ENCODE measurements at regions not wholly inside any gene's neighbourhood (a gene's known extent, or its start where the extent isn't known, plus 50 kb on each side); places are given as distances from the start of the nearest gene placed in this dataset.

DNA sequence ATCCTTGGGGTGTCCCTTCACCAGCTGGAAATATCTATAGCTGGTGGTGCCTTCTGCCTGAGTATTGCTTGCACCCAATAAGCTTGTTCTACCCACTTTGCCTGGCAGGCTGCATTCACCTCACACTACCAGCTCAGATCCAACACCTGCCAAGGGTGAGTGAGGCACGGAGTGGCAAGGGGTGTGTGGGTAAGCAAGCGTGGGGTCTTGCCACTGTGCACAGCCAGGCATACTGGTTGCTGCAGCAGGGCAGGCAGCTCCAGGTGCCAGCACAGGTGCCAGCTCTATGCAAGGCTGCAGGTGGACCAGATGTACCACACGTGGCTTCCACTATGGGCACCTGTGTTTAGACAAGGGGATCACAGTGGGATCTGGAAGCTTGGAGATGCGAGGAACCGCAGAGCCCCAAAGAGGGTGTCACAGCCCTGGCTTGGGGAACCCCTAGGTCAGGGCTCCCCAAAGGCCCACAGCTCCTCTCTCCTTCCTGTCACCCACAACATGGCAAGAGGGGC lies 167.7 kb upstream of the MRPS30 start:
- no peaks in the 10 kb centered on the region for H3K4me1 Mint-ChIP-seq

DNA sequence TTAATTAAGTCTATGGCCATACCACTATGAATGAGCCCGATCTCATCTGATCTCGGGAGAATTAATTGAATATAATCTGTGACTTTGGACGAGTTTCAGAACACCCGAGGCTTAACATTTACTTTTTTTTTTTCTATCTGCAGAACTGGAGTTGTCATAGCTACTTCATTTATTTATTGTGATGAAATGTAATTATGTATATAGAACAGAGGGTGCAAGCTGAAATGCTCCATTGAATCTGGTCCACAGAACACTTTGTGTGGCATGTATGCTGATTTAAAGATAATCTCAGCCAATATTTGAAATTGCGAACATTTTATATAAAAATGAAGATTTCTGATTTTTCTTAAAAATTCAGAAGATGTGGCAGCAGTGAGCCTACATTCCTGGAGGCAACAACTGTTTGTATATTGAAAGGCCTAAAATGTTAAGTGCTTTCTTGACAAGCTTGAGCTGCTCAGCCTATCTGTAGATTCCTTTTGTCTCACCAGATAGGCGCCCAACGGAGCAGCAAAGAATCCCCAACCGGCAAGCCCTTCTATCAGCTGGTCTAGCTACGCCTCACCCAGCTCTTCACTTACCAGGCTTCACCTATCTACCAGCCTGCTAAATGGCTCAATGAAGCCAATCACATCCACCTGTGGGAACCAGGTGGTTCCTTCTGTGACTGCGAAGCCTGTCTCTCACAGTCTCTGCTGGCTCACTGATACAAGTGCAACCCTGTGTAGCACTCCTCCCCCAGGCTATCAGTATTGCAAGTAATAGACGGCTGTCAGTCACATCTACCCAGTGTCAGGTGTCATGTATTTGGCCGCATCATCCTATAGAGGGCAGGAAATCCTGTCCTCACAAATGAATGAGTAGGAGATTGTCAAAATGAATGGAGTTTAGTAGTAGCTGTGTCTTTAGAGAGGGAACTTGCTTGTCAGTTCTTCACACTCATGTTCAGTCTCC lies 170.6 kb upstream of the MRPS30 start:
- H3K36me3 Mint-ChIP-seq (ENCODE audit: low read depth), result no peaks in the 10 kb centered on the region
- H3K27me3 Mint-ChIP-seq, result no peaks in the 10 kb centered on the region
- ChIA-PET CTCF (no interaction called here), POLR2A (no interaction called here)
- peaks cover 2% of the 10 kb centered on the region for H3K9me3 Mint-ChIP-seq
- DNase-seq, result no peak
- H3K4me1 Mint-ChIP-seq, result no peaks in the 10 kb centered on the region
- H3K27ac Mint-ChIP-seq, result no peak overlapping the region
- H3K4me3 Mint-ChIP-seq, result no peak overlapping the region

More for the DNA sequence above, 167.7 kb upstream of the MRPS30 start:
- no peaks in the 10 kb centered on the region for H3K36me3 Mint-ChIP-seq (ENCODE audit: low read depth)
- peaks cover under 1% of the 10 kb centered on the region for H3K9me3 Mint-ChIP-seq
- ChIA-PET POLR2A (no interaction called here), CTCF (no interaction called here)
- H3K27me3 Mint-ChIP-seq, result no peaks in the 10 kb centered on the region
- H3K4me3 Mint-ChIP-seq, result no peak overlapping the region
- H3K27ac Mint-ChIP-seq, result no peak overlapping the region
- DNase-seq, result no peak

DNA sequence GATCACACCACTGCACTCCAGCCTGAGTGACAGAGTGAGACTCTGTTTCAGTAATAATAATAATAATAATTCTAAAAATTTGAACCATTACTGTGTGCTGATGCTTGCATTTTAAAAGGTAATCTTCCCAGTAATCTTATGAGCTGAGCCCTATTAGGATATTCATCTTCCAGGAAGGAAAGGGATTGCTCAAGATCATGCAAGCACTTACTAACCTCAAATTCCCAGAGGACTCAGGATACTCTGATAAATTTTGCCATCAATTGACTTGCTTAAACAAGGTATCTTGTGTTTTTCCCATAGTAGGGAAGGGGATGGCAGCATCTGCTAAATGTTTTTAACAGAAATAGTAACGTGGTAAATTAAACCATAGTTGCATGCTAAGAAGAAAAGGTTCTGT lies 176.4 kb upstream of the MRPS30 start:
- Mint-ChIP-seq H3K4me3 (no peak overlapping the region), H3K36me3 (ENCODE audit: low read depth) (no peaks in the 10 kb centered on the region), H3K4me1 (no peaks in the 10 kb centered on the region), H3K27ac (no peak overlapping the region), H3K9me3 (peaks cover 2% of the 10 kb centered on the region), H3K27me3 (no peaks in the 10 kb centered on the region)
- ChIA-PET POLR2A (no interaction called here), CTCF (no interaction called here)
- DNase-seq, result no peak

DNA sequence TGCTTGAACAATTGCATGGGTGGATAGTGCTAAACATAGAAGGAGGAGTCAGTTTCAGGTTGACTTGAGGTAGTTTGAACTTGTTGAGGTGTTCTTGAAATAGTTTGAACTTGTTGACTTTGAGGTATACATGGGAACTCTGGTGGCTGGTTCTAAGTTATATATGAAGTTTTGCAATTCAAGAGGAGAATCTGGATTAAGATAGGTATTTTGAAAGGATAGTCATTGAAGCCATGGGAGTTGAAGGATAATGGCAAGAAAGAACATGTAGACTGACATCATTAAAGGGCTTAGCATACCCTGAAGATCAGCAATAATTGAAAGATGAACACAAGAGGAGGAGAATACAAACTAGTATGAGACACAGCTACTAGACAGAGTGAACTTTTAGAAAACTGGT lies 181.9 kb upstream of the MRPS30 start:
- POLR2A ChIA-PET, result no interaction called here
- Mint-ChIP-seq H3K36me3 (ENCODE audit: low read depth) (no peaks in the 10 kb centered on the region), H3K27me3 (no peaks in the 10 kb centered on the region), H3K4me3 (no peak overlapping the region), H3K4me1 (no peaks in the 10 kb centered on the region), H3K9me3 (no peaks in the 10 kb centered on the region), H3K27ac (no peak overlapping the region)
- no peak for DNase-seq
- CTCF ChIA-PET, result no interaction called here

DNA sequence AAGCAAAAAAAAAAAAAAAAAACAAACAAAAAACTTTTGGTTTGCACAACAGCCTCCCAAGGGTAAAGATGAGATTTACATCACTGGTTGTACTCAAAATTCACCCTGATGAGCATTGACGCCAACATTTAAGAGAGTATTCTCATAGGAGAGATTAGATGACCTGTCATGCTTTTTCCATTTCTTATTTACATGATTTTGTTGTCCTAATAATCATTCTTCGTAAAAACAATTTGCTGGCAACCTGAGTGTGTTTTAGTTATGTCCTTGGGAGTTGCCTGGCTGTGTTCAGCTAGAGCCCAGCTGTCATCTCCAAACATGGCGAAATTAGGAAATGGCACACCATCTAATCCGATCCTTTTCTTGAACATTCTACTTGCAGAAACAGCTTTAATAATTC lies 186.4 kb upstream of the MRPS30 start:
- no peak for DNase-seq
- Mint-ChIP-seq H3K4me3 (no peak overlapping the region), H3K4me1 (no peaks in the 10 kb centered on the region), H3K36me3 (ENCODE audit: low read depth) (no peaks in the 10 kb centered on the region), H3K9me3 (no peaks in the 10 kb centered on the region), H3K27me3 (no peaks in the 10 kb centered on the region), H3K27ac (no peak overlapping the region)
- CTCF ChIA-PET, result interaction anchor here (0.7 kb wide), 1 partner anchor 62 kb away, joined by 4 read pairs; no protein-coding TSS in a partner anchor
- POLR2A ChIA-PET, result no interaction called here

DNA sequence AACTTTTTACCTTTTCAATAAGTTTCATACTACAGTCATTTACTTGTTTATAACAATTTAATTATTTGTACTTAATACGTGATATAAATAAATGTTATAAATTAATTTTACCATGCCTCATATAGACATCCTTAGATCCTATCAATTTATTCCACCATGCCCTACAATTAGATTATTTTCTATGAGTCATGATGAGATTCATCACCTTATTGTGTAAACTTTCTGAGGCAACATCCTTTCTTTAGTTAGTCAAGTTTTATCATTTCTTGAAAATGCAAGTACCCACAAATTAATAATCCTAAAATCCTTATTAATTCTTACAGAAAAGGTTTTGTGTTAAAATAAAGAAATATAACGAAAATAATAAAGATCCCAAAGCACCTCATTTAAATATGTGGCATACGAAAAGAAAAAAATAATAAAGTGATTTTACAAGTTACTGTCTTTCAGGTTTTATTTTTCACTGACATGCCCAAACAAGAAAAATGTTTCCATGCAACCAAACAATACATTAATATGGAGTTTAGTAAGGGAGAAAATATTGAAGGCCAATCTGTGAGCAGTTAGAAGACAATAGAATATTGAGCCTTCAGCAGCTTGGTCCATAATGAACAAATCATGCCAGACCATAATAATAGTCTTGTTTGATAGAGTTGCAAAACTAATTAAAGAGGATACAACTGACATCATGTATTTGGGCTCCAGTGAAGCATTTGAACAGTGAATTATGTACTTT lies 188.7 kb upstream of the MRPS30 start:
- H3K4me1 Mint-ChIP-seq, result no peaks in the 10 kb centered on the region
- no peak for DNase-seq
- POLR2A ChIA-PET, result no interaction called here
- CTCF ChIA-PET, result no interaction called here
- H3K27me3 Mint-ChIP-seq, result no peaks in the 10 kb centered on the region
- H3K9me3 Mint-ChIP-seq, result no peaks in the 10 kb centered on the region
- H3K36me3 Mint-ChIP-seq (ENCODE audit: low read depth), result no peaks in the 10 kb centered on the region
- H3K27ac Mint-ChIP-seq, result no peak overlapping the region
- no peak overlapping the region for H3K4me3 Mint-ChIP-seq

DNA sequence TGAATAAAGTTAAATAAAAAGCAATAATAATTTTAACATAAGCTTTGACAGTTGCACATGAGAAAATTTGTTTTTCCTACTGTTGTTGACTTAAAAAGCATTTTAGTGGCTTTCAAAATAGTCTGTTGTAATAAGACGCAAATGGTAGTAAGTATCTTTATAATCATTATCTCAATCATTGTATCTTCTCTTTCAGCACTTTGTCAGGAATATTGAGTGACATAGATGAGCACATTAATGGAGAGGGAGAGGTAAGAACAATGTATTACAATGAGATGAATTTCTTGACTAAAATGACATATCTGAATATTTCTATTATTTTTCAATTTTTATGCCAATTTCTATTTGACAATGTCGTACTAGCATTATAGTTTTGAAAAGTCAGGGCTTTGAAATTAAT lies 193.9 kb upstream of the MRPS30 start:
- Mint-ChIP-seq H3K27me3 (no peaks in the 10 kb centered on the region), H3K27ac (no peak overlapping the region), H3K4me1 (no peaks in the 10 kb centered on the region), H3K36me3 (ENCODE audit: low read depth) (no peaks in the 10 kb centered on the region), H3K4me3 (no peak overlapping the region), H3K9me3 (no peaks in the 10 kb centered on the region)
- DNase-seq, result no peak
- ChIA-PET CTCF (no interaction called here), POLR2A (no interaction called here)

DNA sequence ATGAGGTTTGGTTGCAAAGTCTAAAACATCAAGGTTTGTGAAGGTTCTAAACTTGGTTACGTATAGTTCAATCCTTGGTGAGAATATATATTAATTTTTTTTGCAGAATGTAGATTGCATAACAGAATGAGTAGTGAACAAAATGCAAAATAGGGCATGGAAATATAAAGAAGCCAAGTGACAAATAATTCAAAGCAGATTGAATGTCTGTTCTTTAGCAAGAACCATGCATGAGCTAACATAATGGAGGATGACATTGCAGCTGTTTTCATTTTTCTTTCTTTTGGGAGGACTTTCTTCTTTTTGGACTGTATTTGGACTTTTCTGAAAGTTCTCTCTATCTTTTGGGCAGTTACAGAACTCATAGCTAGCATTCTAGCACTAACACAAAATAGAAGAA lies 194.8 kb upstream of the MRPS30 start:
- H3K9me3 Mint-ChIP-seq, result no peaks in the 10 kb centered on the region
- no peak overlapping the region for H3K27ac Mint-ChIP-seq
- POLR2A ChIA-PET, result no interaction called here
- no peak for DNase-seq
- H3K4me3 Mint-ChIP-seq, result no peak overlapping the region
- no peaks in the 10 kb centered on the region for H3K36me3 Mint-ChIP-seq (ENCODE audit: low read depth)
- CTCF ChIA-PET, result no interaction called here
- no peaks in the 10 kb centered on the region for H3K27me3 Mint-ChIP-seq
- no peaks in the 10 kb centered on the region for H3K4me1 Mint-ChIP-seq

DNA sequence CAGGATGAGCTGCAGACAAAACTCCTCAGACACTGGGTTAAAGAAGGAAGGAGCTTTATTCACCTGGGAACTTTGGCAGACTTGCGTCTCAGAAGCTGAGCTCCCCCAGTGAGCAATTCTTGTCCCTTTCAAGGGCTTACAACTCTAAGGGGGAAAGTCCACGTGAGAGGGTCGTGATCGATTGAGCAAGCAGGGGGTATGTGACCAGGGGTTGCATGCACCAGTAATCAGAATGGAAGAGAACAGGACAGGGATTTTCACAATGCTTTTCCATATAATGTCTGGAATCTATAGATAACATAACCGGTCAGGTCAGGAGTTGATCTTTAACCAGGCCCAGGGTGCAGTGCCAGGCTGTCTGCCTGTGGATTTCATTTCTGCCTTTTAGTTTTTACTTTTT lies 202.8 kb upstream of the MRPS30 start:
- no peaks in the 10 kb centered on the region for H3K36me3 Mint-ChIP-seq (ENCODE audit: low read depth)
- peaks cover 5% of the 10 kb centered on the region for H3K9me3 Mint-ChIP-seq
- CTCF ChIA-PET, result no interaction called here
- H3K4me3 Mint-ChIP-seq, result no peak overlapping the region
- H3K4me1 Mint-ChIP-seq, result no peaks in the 10 kb centered on the region
- H3K27ac Mint-ChIP-seq, result no peak overlapping the region
- POLR2A ChIA-PET, result no interaction called here
- DNase-seq, result no peak
- H3K27me3 Mint-ChIP-seq, result no peaks in the 10 kb centered on the region

DNA sequence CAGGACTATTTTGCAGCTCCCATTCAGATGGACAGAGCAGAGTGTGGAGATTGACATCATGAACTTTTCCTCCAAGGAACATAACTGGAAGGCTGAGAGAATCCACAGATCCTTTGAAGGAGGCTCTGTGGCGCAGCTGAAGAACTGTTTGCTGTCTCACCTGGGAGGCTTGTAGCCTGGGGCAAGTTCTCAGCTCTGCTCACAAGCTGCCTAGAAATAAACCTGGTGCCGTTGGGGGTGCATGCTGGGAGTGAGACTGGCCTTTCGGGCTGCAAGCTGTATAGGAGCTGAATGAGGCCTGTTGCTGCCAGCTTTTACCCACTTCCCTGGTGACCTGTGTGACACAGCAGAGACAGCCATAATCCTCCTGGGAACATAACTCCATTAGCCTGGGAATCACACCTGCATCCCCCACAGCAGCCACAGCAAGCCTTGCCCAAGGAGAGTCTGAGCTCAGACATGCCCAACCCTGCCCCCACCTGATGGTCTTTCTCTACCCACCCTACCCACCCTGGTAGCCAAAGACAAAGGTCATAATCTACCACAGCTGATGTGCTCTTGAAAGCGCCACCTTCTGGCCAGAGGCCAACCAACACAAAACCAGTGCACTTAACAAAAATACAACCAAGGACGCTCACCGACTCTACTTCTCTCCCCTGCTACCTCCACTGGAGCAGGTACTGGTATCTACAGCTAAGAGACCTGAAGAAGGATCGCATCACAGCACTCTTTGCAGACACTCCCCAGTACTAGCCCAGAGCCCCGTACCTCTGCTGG lies 205.1 kb upstream of the MRPS30 start:
- no peaks in the 10 kb centered on the region for H3K36me3 Mint-ChIP-seq (ENCODE audit: low read depth)
- DNase-seq, result no peak
- no peaks in the 10 kb centered on the region for H3K27me3 Mint-ChIP-seq
- no peak overlapping the region for H3K4me3 Mint-ChIP-seq
- H3K9me3 Mint-ChIP-seq, result peaks cover 5% of the 10 kb centered on the region
- no peak overlapping the region for H3K27ac Mint-ChIP-seq
- H3K4me1 Mint-ChIP-seq, result no peaks in the 10 kb centered on the region
- POLR2A ChIA-PET, result no interaction called here
- CTCF ChIA-PET, result no interaction called here

DNA sequence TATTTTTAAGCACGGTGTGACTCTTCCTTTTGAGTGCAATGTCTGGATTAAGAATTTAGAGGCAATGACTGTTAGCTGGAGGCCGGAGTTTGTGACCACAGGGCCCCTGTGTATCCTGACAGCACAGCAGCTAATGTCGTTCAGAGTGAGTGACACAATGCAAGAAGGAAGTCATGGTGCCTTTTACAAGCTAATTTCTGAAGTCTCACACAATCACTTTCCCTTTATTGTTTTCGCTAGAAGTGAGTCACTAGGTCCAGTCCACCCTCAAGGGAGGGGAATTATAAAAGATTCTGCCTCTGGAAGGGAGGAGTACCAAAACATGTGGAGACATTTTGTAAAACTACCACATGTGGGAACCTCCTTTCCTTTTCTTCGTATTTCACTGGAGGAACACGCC lies 185.5 kb upstream of the FGF10 start:
- Mint-ChIP-seq H3K27me3 (no peaks in the 10 kb centered on the region), H3K9me3 (peaks cover 14% of the 10 kb centered on the region), H3K36me3 (ENCODE audit: low read depth) (no peaks in the 10 kb centered on the region), H3K4me1 (no peaks in the 10 kb centered on the region), H3K27ac (no peak overlapping the region), H3K4me3 (no peak overlapping the region)
- ChIA-PET POLR2A (no interaction called here), CTCF (no interaction called here)
- no peak for DNase-seq

DNA sequence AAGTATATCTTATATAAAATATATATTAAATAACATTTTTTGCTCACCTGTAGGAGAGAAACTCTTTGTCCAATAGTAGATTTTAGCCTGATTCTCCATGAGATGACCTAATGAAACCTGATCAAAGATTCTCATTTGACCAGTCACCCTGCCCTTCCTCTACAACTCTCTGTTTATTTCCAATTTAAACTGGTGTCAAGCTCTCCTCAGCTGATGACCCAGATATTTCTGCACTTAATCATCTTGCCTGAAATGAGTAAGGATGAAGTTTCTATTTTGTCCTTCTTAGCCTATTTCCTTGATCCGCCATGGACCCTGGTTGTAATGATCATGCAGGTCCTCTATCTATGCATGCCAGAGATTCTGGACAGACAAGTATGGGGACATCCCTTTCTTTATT lies 179.3 kb upstream of the FGF10 start:
- ChIA-PET POLR2A (no interaction called here), CTCF (no interaction called here)
- H3K27me3 Mint-ChIP-seq, result no peaks in the 10 kb centered on the region
- no peaks in the 10 kb centered on the region for H3K36me3 Mint-ChIP-seq (ENCODE audit: low read depth)
- no peak for DNase-seq
- no peak overlapping the region for H3K27ac Mint-ChIP-seq
- peaks cover 2% of the 10 kb centered on the region for H3K9me3 Mint-ChIP-seq
- no peaks in the 10 kb centered on the region for H3K4me1 Mint-ChIP-seq
- H3K4me3 Mint-ChIP-seq, result no peak overlapping the region

DNA sequence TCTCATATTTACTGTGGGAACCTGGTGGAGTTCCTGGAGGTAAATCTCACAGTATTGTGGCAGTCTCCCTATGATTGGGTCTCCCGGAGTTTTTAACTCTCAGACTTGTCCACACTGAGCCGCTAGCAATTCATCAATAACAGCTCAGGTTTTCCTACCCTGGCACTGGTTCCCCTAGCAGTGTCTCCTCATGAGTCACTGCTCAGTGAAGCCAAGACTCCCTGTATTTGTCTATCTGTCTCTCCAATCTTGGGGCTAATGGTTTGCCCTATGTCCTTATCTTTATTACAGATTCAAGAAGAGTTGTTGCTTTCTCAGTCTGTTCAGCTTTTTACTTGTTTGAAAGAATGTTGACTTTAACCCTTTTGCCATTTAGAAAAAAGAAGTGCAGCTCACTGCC lies 176.7 kb upstream of the FGF10 start:
- no peaks in the 10 kb centered on the region for H3K27me3 Mint-ChIP-seq
- H3K4me1 Mint-ChIP-seq, result no peaks in the 10 kb centered on the region
- H3K9me3 Mint-ChIP-seq, result peaks cover 2% of the 10 kb centered on the region
- DNase-seq, result no peak
- H3K4me3 Mint-ChIP-seq, result no peak overlapping the region
- H3K27ac Mint-ChIP-seq, result no peak overlapping the region
- ChIA-PET POLR2A (no interaction called here), CTCF (no interaction called here)
- H3K36me3 Mint-ChIP-seq (ENCODE audit: low read depth), result no peaks in the 10 kb centered on the region

Measured in activated CD4-positive, alpha-beta memory T cell treated with anti-CD3 and anti-CD28 coated beads, Interleukin-2, amount 10 ng/mL, durations not matched to agents 7 days and 5 days (primary cell).